GM10248 (cell line): ENCODE measurements at regions not wholly inside any gene's neighbourhood (a gene's known extent, or its start where the extent isn't known, plus 50 kb on each side); places are given as distances from the start of the nearest gene placed in this dataset.

Experiments
- CTCF ChIA-PET: fragments of 300-600 bp; sonication (Branson Sonifier 250); formaldehyde crosslinking; extraction: SDS; loops from one replicate; lab custom pipeline; 2021; ENCODE audit warnings: antibody characterized with exemption; lab: Yijun Ruan, JAX
- POLR2A ChIA-PET: fragments of 350-650 bp; sonication (Branson Sonifier 250); formaldehyde crosslinking; extraction: SDS; loops from one replicate; lab custom pipeline; 2020; ENCODE audit warnings: antibody characterized with exemption; lab: Yijun Ruan, JAX
- DNase-seq: peaks from one replicate; pipeline ENCODE4 v3.0.0; 2012; ENCODE audit errors: extremely low spot score
- TF ChIP-seq, protein P1 (sequence below): IDR thresholded peaks from 2 replicates; pipeline ENCODE4 v1.5.1; 2012; ENCODE audit warnings: mild to moderate bottlenecking, low read depth; ENCODE audit errors: extremely low read depth, missing control alignments, control extremely low read depth

DNA sequence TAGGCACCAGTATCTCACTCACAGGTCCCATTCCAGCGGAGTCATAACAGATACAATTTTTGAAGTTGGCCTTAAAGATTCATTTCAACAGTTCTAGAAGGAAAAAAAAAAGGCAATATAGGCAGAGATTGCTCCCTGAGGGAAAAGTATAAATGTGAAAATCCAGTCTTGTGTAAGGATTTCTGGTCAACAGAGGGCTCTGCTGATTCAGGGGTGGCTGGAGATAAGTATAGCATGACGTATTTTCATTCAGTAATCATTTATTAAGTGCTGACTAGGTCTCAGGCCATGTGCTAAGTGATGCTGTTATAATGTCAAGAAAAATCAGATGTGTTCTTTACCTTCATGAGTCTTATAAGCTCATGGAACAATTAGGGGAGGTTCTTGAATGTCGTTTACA is 377.3 kb upstream of the MEF2C start:
- TF ChIP-seq, protein P1, sequence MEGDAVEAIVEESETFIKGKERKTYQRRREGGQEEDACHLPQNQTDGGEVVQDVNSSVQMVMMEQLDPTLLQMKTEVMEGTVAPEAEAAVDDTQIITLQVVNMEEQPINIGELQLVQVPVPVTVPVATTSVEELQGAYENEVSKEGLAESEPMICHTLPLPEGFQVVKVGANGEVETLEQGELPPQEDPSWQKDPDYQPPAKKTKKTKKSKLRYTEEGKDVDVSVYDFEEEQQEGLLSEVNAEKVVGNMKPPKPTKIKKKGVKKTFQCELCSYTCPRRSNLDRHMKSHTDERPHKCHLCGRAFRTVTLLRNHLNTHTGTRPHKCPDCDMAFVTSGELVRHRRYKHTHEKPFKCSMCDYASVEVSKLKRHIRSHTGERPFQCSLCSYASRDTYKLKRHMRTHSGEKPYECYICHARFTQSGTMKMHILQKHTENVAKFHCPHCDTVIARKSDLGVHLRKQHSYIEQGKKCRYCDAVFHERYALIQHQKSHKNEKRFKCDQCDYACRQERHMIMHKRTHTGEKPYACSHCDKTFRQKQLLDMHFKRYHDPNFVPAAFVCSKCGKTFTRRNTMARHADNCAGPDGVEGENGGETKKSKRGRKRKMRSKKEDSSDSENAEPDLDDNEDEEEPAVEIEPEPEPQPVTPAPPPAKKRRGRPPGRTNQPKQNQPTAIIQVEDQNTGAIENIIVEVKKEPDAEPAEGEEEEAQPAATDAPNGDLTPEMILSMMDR: no peak
- POLR2A ChIA-PET: no interaction called here
- CTCF ChIA-PET: interaction anchor here (1.5 kb wide), 1 partner anchor 32 kb away, joined by 4 read pairs; no protein-coding TSS in a partner anchor

GRCh38 chr5:89255845-89256463 is 373.0 kb upstream of the MEF2C start:
- ChIA-PET POLR2A (no interaction called here), CTCF (interaction anchor here (1.1 kb wide), 1 partner anchor 22 kb away, joined by 3 read pairs; no protein-coding TSS in a partner anchor)
- no peak for DNase-seq

More for the DNA sequence above, 377.3 kb upstream of the MEF2C start:
- no peak for DNase-seq

GRCh38 chr5:89253666-89254352 is 370.8 kb upstream of the MEF2C start:
- ChIA-PET POLR2A (interaction anchor here (0.6 kb wide), 1 partner anchor 457 kb away, joined by 3 read pairs; no protein-coding TSS in a partner anchor), CTCF (interaction anchor here (2.0 kb wide), 1 partner anchor 10 kb away, joined by 4 read pairs; no protein-coding TSS in a partner anchor)
- TF ChIP-seq, protein P1: no peak
- DNase-seq: no peak

More at GRCh38 chr5:89255845-89256463, 373.0 kb upstream of the MEF2C start:
- TF ChIP-seq, protein P1: no peak

- TF ChIP-seq, protein P1: no peak
- POLR2A ChIA-PET: no interaction called here
- CTCF ChIA-PET: interaction anchor here (1.9 kb wide), 1 partner anchor 17 kb away, joined by 6 read pairs; no protein-coding TSS in a partner anchor
- no peak for DNase-seq
Observed at GRCh38 chr5:89246864-89247263, 363.9 kb upstream of the MEF2C start.

DNA sequence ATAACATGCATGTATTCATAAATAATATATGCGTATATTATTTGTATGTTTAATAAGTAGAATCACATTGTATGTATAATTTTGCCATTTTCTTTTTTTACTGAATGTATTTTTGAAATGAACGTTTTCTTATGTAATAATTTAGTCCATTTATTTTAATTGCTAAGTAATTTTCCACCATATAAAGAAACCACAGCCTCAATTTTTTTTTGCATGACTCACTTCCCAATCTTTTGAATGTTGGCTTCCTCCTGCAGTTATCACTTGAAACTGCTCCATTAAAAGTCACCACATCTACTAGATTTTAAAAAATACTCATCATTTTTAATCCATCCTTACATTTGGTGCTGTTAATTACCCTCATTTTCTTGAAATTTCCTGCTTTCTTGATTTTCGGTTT is 363.3 kb upstream of the MEF2C start:
- CTCF ChIA-PET: interaction anchor here (1.9 kb wide), 1 partner anchor 18 kb away, joined by 6 read pairs; no protein-coding TSS in a partner anchor
- no peak for DNase-seq
- TF ChIP-seq, protein P1: no peak
- POLR2A ChIA-PET: no interaction called here

- ChIA-PET CTCF (interaction anchor here (1.2 to 2.6 kb wide), 2 partner anchors 11 to 51 kb away, joined by 3 to 20 read pairs; no protein-coding TSS in a partner anchor), POLR2A (interaction anchor here (0.6 kb wide), 1 partner anchor 368 kb away, joined by 3 read pairs; no protein-coding TSS in a partner anchor)
- TF ChIP-seq, protein P1: no peak
- no peak for DNase-seq
Observed at GRCh38 chr5:89243611-89244010, 360.6 kb upstream of the MEF2C start.
